KMS-11 (cell line): ENCODE measurements at regions not wholly inside any gene's neighbourhood (a gene's known extent, or its start where the extent isn't known, plus 50 kb on each side); places are given as distances from the start of the nearest gene placed in this dataset.
"Not testable (repeated sequence)": the region's sequence is repeated elsewhere in the genome, so short reads cannot be mapped to it uniquely, and the experiment has no call there.

Source experiments
- H2AFZ ChIP-seq: fragments of 200-600 bp; sonication (generic); 2 replicates; pipeline ENCODE4 v1.6.1; 2016; ENCODE audit warnings: antibody characterized with exemption, mixed run types, low read depth
- H3K27ac ChIP-seq: fragments of 200-600 bp; sonication (generic); 2 replicates; pipeline ENCODE4 v1.6.1; 2016; ENCODE audit warnings: mild to moderate bottlenecking, mixed run types
- H3K27me3 ChIP-seq: fragments of 200-600 bp; sonication (generic); 2 replicates; pipeline ENCODE4 v1.6.1; 2017; ENCODE audit warnings: mild to moderate bottlenecking, low read depth, mixed run types, moderate library complexity; ENCODE audit not compliant: insufficient read depth
- H3K36me3 ChIP-seq: fragments of 200-600 bp; sonication (generic); 2 replicates; pipeline ENCODE4 v1.6.1; 2017; ENCODE audit warnings: mild to moderate bottlenecking, mixed run types; ENCODE audit not compliant: insufficient read depth
- H3K4me1 ChIP-seq: fragments of 200-600 bp; sonication (generic); 2 replicates; pipeline ENCODE4 v1.6.1; 2016; ENCODE audit warnings: mild to moderate bottlenecking, low read depth, mixed run types; ENCODE audit not compliant: poor library complexity, severe bottlenecking
- H3K4me2 ChIP-seq: fragments of 200-600 bp; sonication (generic); 2 replicates; pipeline ENCODE4 v1.7.0; 2016; ENCODE audit warnings: mild to moderate bottlenecking, mixed run types
- H3K4me3 ChIP-seq: fragments of 200-600 bp; sonication (generic); IDR thresholded peaks from 2 replicates; pipeline ENCODE4 v1.6.1; 2017; ENCODE audit warnings: low read depth, low read length, mixed read lengths; ENCODE audit not compliant: insufficient read depth
- H3K79me2 ChIP-seq: fragments of 200-600 bp; sonication (generic); 2 replicates; pipeline ENCODE4 v1.6.1; 2016; ENCODE audit warnings: low read depth, mixed run types; ENCODE audit not compliant: insufficient read depth
- H3K9ac ChIP-seq: fragments of 200-600 bp; sonication (generic); 2 replicates; pipeline ENCODE4 v1.6.1; 2016; ENCODE audit warnings: mild to moderate bottlenecking, mixed run types
- H4K20me1 ChIP-seq: fragments of 200-600 bp; sonication (generic); 2 replicates; pipeline ENCODE4 v1.6.1; 2016; ENCODE audit warnings: mild to moderate bottlenecking, mixed run types; ENCODE audit not compliant: insufficient read depth
- TF ChIP-seq, protein P1 (sequence below): fragments of 200-600 bp; sonication (generic); conservative IDR thresholded peaks from 2 replicates; pipeline ENCODE4 v1.6.1; 2017; ENCODE audit warnings: low read depth, mild to moderate bottlenecking, antibody characterized with exemption, low read length, moderate library complexity, mixed read lengths

DNA sequence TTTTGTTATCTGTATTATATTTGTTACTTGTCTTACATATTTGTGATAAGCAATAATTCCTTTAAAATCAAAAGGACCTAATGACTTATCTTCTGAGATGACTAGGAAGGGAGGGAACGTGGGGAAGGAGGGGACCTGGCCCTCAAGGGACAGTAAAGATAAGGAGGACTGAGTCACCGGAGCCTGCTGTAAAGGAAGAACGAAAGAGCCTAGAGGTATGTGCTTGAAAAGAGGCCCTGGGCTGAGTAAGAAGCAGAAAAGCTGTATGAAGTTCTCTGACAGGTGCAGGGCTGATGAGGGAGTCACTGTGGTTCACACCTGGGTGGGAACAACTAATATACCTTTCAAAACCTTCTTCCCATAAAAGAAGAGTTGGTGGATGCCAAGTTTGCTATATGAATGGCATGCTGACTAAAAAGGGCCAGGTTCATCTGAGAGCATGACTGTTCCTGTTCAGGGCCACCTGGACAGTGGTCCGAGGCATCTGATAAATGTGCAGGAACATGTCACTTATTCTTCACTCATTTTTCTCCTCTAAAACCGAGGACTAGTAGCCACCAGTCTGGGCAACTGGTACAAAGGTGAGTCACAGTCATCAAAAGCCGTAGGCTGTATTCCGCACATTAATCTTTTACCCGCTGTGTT, 111.3 kb downstream of the TNFAIP3 start:
- TF ChIP-seq, protein P1, sequence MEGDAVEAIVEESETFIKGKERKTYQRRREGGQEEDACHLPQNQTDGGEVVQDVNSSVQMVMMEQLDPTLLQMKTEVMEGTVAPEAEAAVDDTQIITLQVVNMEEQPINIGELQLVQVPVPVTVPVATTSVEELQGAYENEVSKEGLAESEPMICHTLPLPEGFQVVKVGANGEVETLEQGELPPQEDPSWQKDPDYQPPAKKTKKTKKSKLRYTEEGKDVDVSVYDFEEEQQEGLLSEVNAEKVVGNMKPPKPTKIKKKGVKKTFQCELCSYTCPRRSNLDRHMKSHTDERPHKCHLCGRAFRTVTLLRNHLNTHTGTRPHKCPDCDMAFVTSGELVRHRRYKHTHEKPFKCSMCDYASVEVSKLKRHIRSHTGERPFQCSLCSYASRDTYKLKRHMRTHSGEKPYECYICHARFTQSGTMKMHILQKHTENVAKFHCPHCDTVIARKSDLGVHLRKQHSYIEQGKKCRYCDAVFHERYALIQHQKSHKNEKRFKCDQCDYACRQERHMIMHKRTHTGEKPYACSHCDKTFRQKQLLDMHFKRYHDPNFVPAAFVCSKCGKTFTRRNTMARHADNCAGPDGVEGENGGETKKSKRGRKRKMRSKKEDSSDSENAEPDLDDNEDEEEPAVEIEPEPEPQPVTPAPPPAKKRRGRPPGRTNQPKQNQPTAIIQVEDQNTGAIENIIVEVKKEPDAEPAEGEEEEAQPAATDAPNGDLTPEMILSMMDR: no peak
- H2AFZ ChIP-seq: no peak overlapping the region

DNA sequence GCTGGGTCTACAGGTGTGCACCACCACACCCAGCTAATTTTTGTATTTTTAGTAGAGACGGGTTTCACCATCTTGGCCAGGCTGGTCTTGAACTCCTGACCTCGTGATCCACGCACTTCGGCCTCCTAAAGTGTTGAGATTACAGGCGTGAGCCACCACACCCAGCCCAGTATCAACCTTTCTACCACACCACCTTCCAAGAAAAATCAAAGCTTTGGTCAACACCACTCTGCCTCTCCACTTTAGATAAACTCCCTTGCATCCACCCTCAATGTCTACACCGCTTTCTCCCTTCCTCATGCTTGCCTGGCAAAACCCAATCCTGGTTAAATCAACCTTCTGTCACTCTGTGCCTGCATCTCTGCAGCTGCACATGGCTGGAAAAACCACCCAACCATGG, 112.2 kb downstream of the TNFAIP3 start:
- peaks cover 27% of the 10 kb centered on the region for H3K4me1 ChIP-seq
- H4K20me1 ChIP-seq, H3K4me2 ChIP-seq, H3K27me3 ChIP-seq, H3K9ac ChIP-seq, H3K4me3 ChIP-seq, H2AFZ ChIP-seq, H3K27ac ChIP-seq, H3K79me2 ChIP-seq, H3K36me3 ChIP-seq: not testable (repeated sequence)

More for the DNA sequence above, 111.3 kb downstream of the TNFAIP3 start:
- H3K4me3 ChIP-seq: no peak overlapping the region
- no peaks in the 10 kb centered on the region for H3K36me3 ChIP-seq
- H3K79me2 ChIP-seq: no peaks in the 10 kb centered on the region
- H3K9ac ChIP-seq: no peak overlapping the region
- no peak overlapping the region for H3K4me2 ChIP-seq
- peaks cover 30% of the 10 kb centered on the region for H3K4me1 ChIP-seq
- H3K27ac ChIP-seq: no peak overlapping the region
- H3K27me3 ChIP-seq: no peaks in the 10 kb centered on the region
- H4K20me1 ChIP-seq: no peaks in the 10 kb centered on the region

DNA sequence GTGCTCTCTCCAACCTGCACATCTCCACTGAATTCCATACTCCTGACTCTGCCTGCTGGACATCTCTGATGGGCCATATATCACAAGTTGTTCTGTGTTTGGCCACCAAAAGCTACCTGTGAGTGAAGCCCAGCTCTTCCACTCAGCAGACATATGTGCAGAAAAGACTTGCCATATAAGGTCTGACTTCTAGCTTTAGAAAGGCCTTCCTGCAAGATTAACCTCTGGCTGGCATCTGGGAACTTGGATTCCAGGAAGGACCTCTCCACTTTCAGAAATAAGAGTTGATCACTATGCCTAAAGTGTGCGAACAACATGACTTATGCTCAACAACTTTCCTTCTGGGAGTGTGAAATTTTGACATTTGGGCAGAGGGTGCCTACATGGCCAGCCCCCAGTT, 113.7 kb downstream of the TNFAIP3 start:
- Histone ChIP-seq H3K27me3 (no peaks in the 10 kb centered on the region), H3K4me2 (no peak overlapping the region), H2AFZ (no peak overlapping the region), H3K4me1 (peaks cover 12% of the 10 kb centered on the region), H4K20me1 (no peaks in the 10 kb centered on the region), H3K79me2 (no peaks in the 10 kb centered on the region), H3K36me3 (no peaks in the 10 kb centered on the region), H3K27ac (no peak overlapping the region), H3K9ac (no peak overlapping the region), H3K4me3 (no peak overlapping the region)
- TF ChIP-seq, protein P1: no peak

DNA sequence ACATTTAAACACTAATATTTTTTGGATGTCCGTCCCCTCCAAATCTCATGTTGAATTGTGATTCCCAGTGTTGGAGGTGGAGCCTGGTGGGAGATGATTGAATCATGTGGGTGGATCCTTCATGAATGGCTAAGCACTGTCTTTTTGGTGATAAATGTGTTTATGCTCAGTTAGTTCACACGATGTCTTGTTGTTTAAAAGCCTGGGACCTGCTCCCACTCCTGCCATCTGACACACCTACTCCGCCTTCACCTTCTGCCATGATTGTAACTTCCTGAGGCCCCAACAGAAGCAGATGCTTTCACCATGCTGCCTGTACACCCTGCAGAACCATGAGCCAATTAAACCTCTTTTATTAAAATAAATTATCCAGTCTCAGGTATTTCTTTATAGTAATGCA, 114.7 kb downstream of the TNFAIP3 start:
- no peak overlapping the region for H3K4me3 ChIP-seq
- peaks cover 2% of the 10 kb centered on the region for H3K4me1 ChIP-seq
- TF ChIP-seq, protein P1: no peak
- no peaks in the 10 kb centered on the region for H3K27me3 ChIP-seq
- H4K20me1 ChIP-seq: no peaks in the 10 kb centered on the region
- no peak overlapping the region for H2AFZ ChIP-seq
- no peak overlapping the region for H3K9ac ChIP-seq
- H3K27ac ChIP-seq: no peak overlapping the region
- no peaks in the 10 kb centered on the region for H3K79me2 ChIP-seq
- H3K36me3 ChIP-seq: no peaks in the 10 kb centered on the region
- H3K4me2 ChIP-seq: no peak overlapping the region

DNA sequence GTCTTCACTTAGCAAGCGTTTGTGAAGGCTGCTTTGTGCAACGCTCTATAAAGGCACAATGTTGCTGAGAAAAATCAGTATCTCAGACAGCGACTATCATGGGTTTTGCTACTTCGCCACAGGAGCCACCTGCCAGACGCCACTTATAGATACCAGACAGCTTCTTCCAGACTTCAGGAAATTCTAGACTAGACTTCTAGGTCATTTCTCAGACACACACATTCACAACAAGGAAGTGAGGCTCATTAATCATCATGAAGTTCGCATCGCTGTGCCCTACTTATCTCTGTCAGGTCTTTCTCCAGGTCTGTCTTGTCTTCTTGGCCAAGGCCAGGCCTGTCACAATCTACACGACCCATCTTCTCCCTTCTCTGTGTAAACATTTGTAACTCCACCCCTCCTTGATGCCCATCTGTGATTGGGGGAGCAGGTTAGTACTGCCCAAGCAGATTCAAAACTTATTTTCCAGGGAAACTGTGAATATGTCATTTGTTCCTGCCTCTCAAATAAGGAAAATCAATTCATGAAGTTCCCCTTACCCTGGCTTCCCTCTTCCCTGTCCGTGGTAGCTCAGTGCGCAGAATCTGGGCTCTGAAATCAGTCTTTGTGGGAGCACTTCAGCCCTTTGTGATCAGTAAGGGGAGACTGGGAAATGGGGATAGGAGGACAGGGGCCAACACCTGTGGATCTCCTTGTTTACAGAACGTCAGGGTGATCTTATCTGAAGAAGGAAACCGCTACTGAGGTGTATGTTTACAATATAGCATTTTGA, 115.5 kb downstream of the TNFAIP3 start:
- no peak overlapping the region for H3K27ac ChIP-seq
- H3K4me3 ChIP-seq: no peak overlapping the region
- no peaks in the 10 kb centered on the region for H3K79me2 ChIP-seq
- TF ChIP-seq, protein P1: no peak
- no peaks in the 10 kb centered on the region for H3K36me3 ChIP-seq
- no peak overlapping the region for H3K4me2 ChIP-seq
- no peaks in the 10 kb centered on the region for H3K4me1 ChIP-seq
- H2AFZ ChIP-seq: no peak overlapping the region
- H3K9ac ChIP-seq: no peak overlapping the region
- no peaks in the 10 kb centered on the region for H4K20me1 ChIP-seq
- H3K27me3 ChIP-seq: no peaks in the 10 kb centered on the region
